HepG2 (cell line): ENCODE measurements at regions not wholly inside any gene's neighbourhood (a gene's known extent, or its start where the extent isn't known, plus 50 kb on each side); places are given as distances from the start of the nearest gene placed in this dataset.
A peak's percentile ranks its signal among the peaks of the same experiment; 100 is the strongest.

Experiments
- ASH2L ChIP-seq: fragments of 300-600, 200-600 bp; sonication (generic); IDR thresholded peaks from 2 replicates; pipeline ENCODE4 v1.7.0; 2017; ENCODE audit warnings: low read depth, mild to moderate bottlenecking, moderate library complexity, mixed read lengths, low read length; ENCODE audit not compliant: insufficient read length
- FOXA3 ChIP-seq: IDR thresholded peaks from 2 replicates; pipeline ENCODE4 v1.6.1; 2016; ENCODE audit warnings: missing genetic modification reagents, missing compliant biosample characterization
- HNRNPLL ChIP-seq: fragments of 200-400 bp; formaldehyde crosslinking; IDR thresholded peaks from 2 replicates; pipeline ENCODE4 v1.6.1; 2017; ENCODE audit warnings: mild to moderate bottlenecking, low read depth, low read length; ENCODE audit not compliant: poor library complexity, severe bottlenecking
- TF ChIP-seq, protein P1 (sequence below): sonication (generic); formaldehyde crosslinking; IDR thresholded peaks from 2 replicates; pipeline ENCODE4 v1.5.0; 2020; ENCODE audit warnings: mild to moderate bottlenecking, missing genetic modification reagents, moderate library complexity

DNA sequence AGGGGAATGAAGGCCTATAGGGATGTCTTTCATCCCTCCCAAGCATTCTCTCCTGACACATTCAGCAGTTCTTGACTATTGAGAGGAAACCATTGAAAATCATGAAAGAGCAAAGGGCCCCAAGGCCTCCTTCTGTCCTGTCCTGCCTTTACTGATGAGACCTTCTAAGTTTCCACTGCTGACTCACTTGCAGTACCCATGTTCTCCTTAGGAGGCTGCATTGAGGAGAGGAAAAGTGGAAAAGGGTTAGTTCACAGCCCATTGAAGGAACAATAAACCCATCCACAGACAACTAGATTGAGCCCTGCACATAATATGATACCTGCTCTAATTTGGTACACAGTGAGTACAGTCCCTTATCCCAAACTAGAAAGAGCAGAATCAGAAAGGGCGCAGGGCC lies 115.1 kb upstream of the PNPLA4 start:
- TF ChIP-seq FOXA3 (CRISPR knock-in tag) = no peak
- TF ChIP-seq, protein P1, sequence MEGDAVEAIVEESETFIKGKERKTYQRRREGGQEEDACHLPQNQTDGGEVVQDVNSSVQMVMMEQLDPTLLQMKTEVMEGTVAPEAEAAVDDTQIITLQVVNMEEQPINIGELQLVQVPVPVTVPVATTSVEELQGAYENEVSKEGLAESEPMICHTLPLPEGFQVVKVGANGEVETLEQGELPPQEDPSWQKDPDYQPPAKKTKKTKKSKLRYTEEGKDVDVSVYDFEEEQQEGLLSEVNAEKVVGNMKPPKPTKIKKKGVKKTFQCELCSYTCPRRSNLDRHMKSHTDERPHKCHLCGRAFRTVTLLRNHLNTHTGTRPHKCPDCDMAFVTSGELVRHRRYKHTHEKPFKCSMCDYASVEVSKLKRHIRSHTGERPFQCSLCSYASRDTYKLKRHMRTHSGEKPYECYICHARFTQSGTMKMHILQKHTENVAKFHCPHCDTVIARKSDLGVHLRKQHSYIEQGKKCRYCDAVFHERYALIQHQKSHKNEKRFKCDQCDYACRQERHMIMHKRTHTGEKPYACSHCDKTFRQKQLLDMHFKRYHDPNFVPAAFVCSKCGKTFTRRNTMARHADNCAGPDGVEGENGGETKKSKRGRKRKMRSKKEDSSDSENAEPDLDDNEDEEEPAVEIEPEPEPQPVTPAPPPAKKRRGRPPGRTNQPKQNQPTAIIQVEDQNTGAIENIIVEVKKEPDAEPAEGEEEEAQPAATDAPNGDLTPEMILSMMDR = 0 out of 2 replicates have a peak, but pooled peaks have one; percentile 13
- no peak for TF ChIP-seq HNRNPLL
- no peak for TF ChIP-seq ASH2L
